GM23338 (cell line): ENCODE measurements at regions not wholly inside any gene's neighbourhood (a gene's known extent, or its start where the extent isn't known, plus 50 kb on each side); places are given as distances from the start of the nearest gene placed in this dataset.

Experiments
- ATAC-seq: fragments of 200-7000 bp; cut with Tn5 transposase; 3 replicates; pipeline ENCODE4 v1.9.1; 2020
- DNase-seq: peaks from one replicate; pipeline ENCODE4 v3.0.0-alpha.2; 2015; ENCODE audit warnings: low spot score
- H2AFZ ChIP-seq: fragments of 200-600 bp; sonication (generic); 2 replicates; pipeline ENCODE4 v1.8.0; 2016; ENCODE audit warnings: antibody characterized with exemption, mild to moderate bottlenecking, moderate library complexity
- H3F3A ChIP-seq: fragments of 200-600 bp; sonication (generic); replicated peaks from 2 replicates; pipeline ENCODE4 v1.8.0; 2017; ENCODE audit warnings: antibody characterized with exemption, mixed run types, low read depth
- H3K27ac ChIP-seq: fragments of 200-600 bp; sonication (generic); 2 replicates; pipeline ENCODE4 v1.6.1; 2016; ENCODE audit warnings: low read depth
- H3K27me3 ChIP-seq: fragments of 200-600 bp; sonication (generic); 2 replicates; pipeline ENCODE4 v1.8.0; 2016; ENCODE audit warnings: mild to moderate bottlenecking, mixed run types, moderate library complexity; ENCODE audit not compliant: insufficient read depth
- H3K36me3 ChIP-seq: fragments of 200-600 bp; sonication (generic); 2 replicates; pipeline ENCODE4 v1.8.0; 2016; ENCODE audit warnings: mild to moderate bottlenecking; ENCODE audit not compliant: insufficient read depth
- H3K4me1 ChIP-seq: fragments of 200-600 bp; sonication (generic); 2 replicates; pipeline ENCODE4 v1.8.0; 2016; ENCODE audit warnings: mild to moderate bottlenecking, moderate library complexity; ENCODE audit not compliant: insufficient read depth
- H3K4me2 ChIP-seq: fragments of 200-600 bp; sonication (generic); 2 replicates; pipeline ENCODE4 v1.7.1; 2017; ENCODE audit warnings: mixed run types
- H3K4me3 ChIP-seq: fragments of 200-600 bp; sonication (generic); 2 replicates; pipeline ENCODE4 v1.6.1; 2016; ENCODE audit warnings: mixed run types
- H3K79me2 ChIP-seq: fragments of 200-600 bp; sonication (generic); replicated peaks from 2 replicates; pipeline ENCODE4 v1.8.0; 2017; ENCODE audit warnings: mild to moderate bottlenecking; ENCODE audit not compliant: insufficient read depth
- H3K9me2 ChIP-seq: fragments of 200-600 bp; sonication (generic); 2 replicates; pipeline ENCODE4 v1.8.0; 2017; ENCODE audit not compliant: insufficient read depth
- H4K20me1 ChIP-seq: fragments of 200-600 bp; sonication (generic); replicated peaks from 2 replicates; pipeline ENCODE4 v1.8.0; 2017; ENCODE audit warnings: mild to moderate bottlenecking; ENCODE audit not compliant: insufficient read depth
- H3K27ac Mint-ChIP-seq: 2 replicates; pipeline ENCODE4 v1.8.0; 2020; ENCODE audit warnings: inconsistent platforms, mild to moderate bottlenecking, moderate library complexity, mixed read lengths
- H3K27me3 Mint-ChIP-seq: 3 replicates; pipeline ENCODE4 v1.8.0; 2022; ENCODE audit warnings: low read depth, mild to moderate bottlenecking, moderate library complexity, mixed read lengths, inconsistent platforms; ENCODE audit not compliant: insufficient read depth, poor library complexity
- H3K36me3 Mint-ChIP-seq: 3 replicates; pipeline ENCODE4 v1.8.0; 2021; ENCODE audit warnings: low read depth, mild to moderate bottlenecking, inconsistent platforms, moderate library complexity, mixed read lengths
- H3K4me1 Mint-ChIP-seq: 3 replicates; pipeline ENCODE4 v1.8.0; 2020; ENCODE audit warnings: mild to moderate bottlenecking, inconsistent platforms, mixed read lengths
- H3K4me3 Mint-ChIP-seq: 3 replicates; pipeline ENCODE4 v1.8.0; 2021; ENCODE audit warnings: moderate library complexity, mild to moderate bottlenecking, inconsistent platforms, mixed read lengths
- H3K9me3 Mint-ChIP-seq: 3 replicates; pipeline ENCODE4 v1.8.0; 2020; ENCODE audit warnings: moderate library complexity, mild to moderate bottlenecking, inconsistent platforms, mixed read lengths
- CREB1 ChIP-seq: fragments of 250-450 bp; sonication (Bioruptor Pico); IDR thresholded peaks from 2 replicates; pipeline ENCODE4 v1.5.0; 2020; ENCODE audit warnings: low read depth, mild to moderate bottlenecking, moderate library complexity
- CTCF ChIP-seq, 2 experiments: fragments of 200-600 bp in 1 of 2; sonication (generic) in 1 of 2; conservative IDR thresholded peaks; 2 replicates each; pipeline versions ENCODE4 v1.5.1 to v1.6.1; 2016 to 2017; ENCODE audit warnings: antibody characterized with exemption in 2 of 2, low read depth in 2 of 2, mild to moderate bottlenecking in 2 of 2, moderate library complexity in 1 of 2
- ETS1 ChIP-seq: IDR thresholded peaks from 2 replicates; pipeline ENCODE4 v1.6.1; 2016; ENCODE audit warnings: antibody characterized with exemption
- EZH2 ChIP-seq: fragments of 200-600 bp; sonication (generic); IDR thresholded peaks from one replicate; pipeline ENCODE4 v1.8.0; 2017; ENCODE audit warnings: antibody characterized with exemption, mild to moderate bottlenecking, low read depth; ENCODE audit not compliant: unreplicated experiment
- EZH2phosphoT487 ChIP-seq: fragments of 200-600 bp; sonication (generic); IDR thresholded peaks from one replicate; pipeline ENCODE4 v1.8.1; 2018; ENCODE audit warnings: antibody characterized with exemption; ENCODE audit not compliant: unreplicated experiment
- JUNB ChIP-seq: IDR thresholded peaks from one replicate; pipeline ENCODE4 v1.6.1; 2016; ENCODE audit warnings: antibody characterized with exemption; ENCODE audit not compliant: unreplicated experiment
- NANOG ChIP-seq: IDR thresholded peaks from 2 replicates; pipeline ENCODE4 v1.6.1; 2016; ENCODE audit warnings: antibody characterized with exemption, borderline replicate concordance
- POLR2AphosphoS5 ChIP-seq: IDR thresholded peaks from 2 replicates; pipeline ENCODE4 v1.6.1; 2016; ENCODE audit warnings: antibody characterized with exemption, low read depth
- REST ChIP-seq: IDR thresholded peaks from one replicate; pipeline ENCODE4 v1.6.1; 2018; ENCODE audit warnings: antibody characterized with exemption; ENCODE audit not compliant: unreplicated experiment
- STAT1 ChIP-seq: IDR thresholded peaks from one replicate; pipeline ENCODE4 v1.6.1; 2016; ENCODE audit warnings: antibody characterized with exemption; ENCODE audit not compliant: unreplicated experiment
- ZNF114 ChIP-seq: fragments of 250-450 bp; sonication (Bioruptor Pico); IDR thresholded peaks from 2 replicates; pipeline ENCODE4 v1.5.0; 2020; ENCODE audit warnings: mild to moderate bottlenecking, moderate library complexity
- ZNF331 ChIP-seq: fragments of 250-450 bp; sonication (Bioruptor Pico); IDR thresholded peaks from 2 replicates; pipeline ENCODE4 v1.5.0; 2020; ENCODE audit warnings: low read depth, mild to moderate bottlenecking, moderate library complexity
- ZNF462 ChIP-seq: fragments of 250-450 bp; sonication (Bioruptor Pico); IDR thresholded peaks from 2 replicates; pipeline ENCODE4 v1.5.0; 2020; ENCODE audit warnings: mild to moderate bottlenecking, moderate library complexity

- Mint-ChIP-seq H3K9me3 (no peaks in the 10 kb centered on the region), H3K27me3 (no peaks in the 10 kb centered on the region), H3K4me3 (no peak overlapping the region), H3K27ac (no peak overlapping the region), H3K36me3 (no peaks in the 10 kb centered on the region), H3K4me1 (peaks cover 20% of the 10 kb centered on the region)
- no peaks in the 10 kb centered on the region for H3K4me1 ChIP-seq
- no peaks in the 10 kb centered on the region for H3K27me3 ChIP-seq
- no peak for TF ChIP-seq EZH2
- no peak for TF ChIP-seq REST
- TF ChIP-seq POLR2AphosphoS5 = no peak
- no peak for TF ChIP-seq ZNF462 (CRISPR knock-in tag)
- TF ChIP-seq CREB1 (CRISPR knock-in tag) = no peak
- no peak for TF ChIP-seq CTCF (conservative IDR thresholded peaks at IDR 0.05; ENCODE audit: low read depth in 2 of 2)
- TF ChIP-seq JUNB = no peak
- no peak for TF ChIP-seq ETS1
- TF ChIP-seq NANOG = no peak
- TF ChIP-seq ZNF331 = no peak
- TF ChIP-seq EZH2phosphoT487 = no peak
- no peak for TF ChIP-seq STAT1
- no peak for TF ChIP-seq ZNF114 (CRISPR knock-in tag)
- H3K4me3 ChIP-seq = no peak overlapping the region
- H4K20me1 ChIP-seq = no peaks in the 10 kb centered on the region
- DNase-seq (no peak), ATAC-seq (no peak)
- H3K36me3 ChIP-seq = no peaks in the 10 kb centered on the region
- H3K27ac ChIP-seq = no peak overlapping the region
- no peaks in the 10 kb centered on the region for H3F3A ChIP-seq
- no peaks in the 10 kb centered on the region for H3K79me2 ChIP-seq
- H3K4me2 ChIP-seq = no peak overlapping the region
- no peak overlapping the region for H2AFZ ChIP-seq
- no peaks in the 10 kb centered on the region for H3K9me2 ChIP-seq
Observed at GRCh38 chr1:222933273-222933672, 118.4 kb downstream of the DISP1 start.
